K562 (cell line): ENCODE measurements at regions not wholly inside any gene's neighbourhood (a gene's known extent, or its start where the extent isn't known, plus 50 kb on each side); places are given as distances from the start of the nearest gene placed in this dataset.
A peak's percentile ranks its signal among the peaks of the same experiment; 100 is the strongest.

Experiments used
- ATAC-seq: fragments of 200-7000 bp; cut with Tn5 transposase; 3 replicates; pipeline ENCODE4 v1.9.1; 2020; ENCODE audit warnings: moderate library complexity
- BruUV-seq: library from RNA; stranded (reverse); fragments of 400-500 nt; replicated peaks from 2 replicates; lab custom pipeline; 2021; lab: Mats Ljungman, UMichigan
- CTCF ChIA-PET: fragments of 300-600 bp; formaldehyde crosslinking; extraction: SDS; loops from one replicate; lab custom pipeline; 2021; ENCODE audit warnings: low intra/inter-chr PET ratio; lab: Yijun Ruan, JAX
- POLR2A ChIA-PET: fragments of 300-600, 350-650 bp; sonication (Branson Sonifier 250); formaldehyde crosslinking; extraction: SDS; loops from one replicate; lab custom pipeline; 2021; ENCODE audit warnings: antibody characterized with exemption, inconsistent platforms; lab: Yijun Ruan, JAX
- DNase-seq, 4 experiments: peaks; one replicate each; pipeline versions ENCODE4 v3.0.0 to v3.0.0-alpha.2; 2011 to 2018; ENCODE audit warnings: low spot score in 3 of 4, mixed read lengths in 3 of 4; ENCODE audit errors: extremely low read depth in 1 of 4
- FAIRE-seq: peaks from 2 replicates; lab custom pipeline; 2011; peaks lifted over from hg19 to GRCh38; lab: Jason Lieb, UNC
- H2AFZ ChIP-seq: 2 replicates; pipeline ENCODE4 v1.6.0; 2011; ENCODE audit warnings: low read depth, low read length, control low read depth, inconsistent platforms
- H3K27ac ChIP-seq: fragments of 200-600 bp; 3 replicates; pipeline ENCODE4 v1.8.0; 2011; ENCODE audit warnings: low read depth, mild to moderate bottlenecking, control low read depth, inconsistent platforms, low read length, moderate library complexity, mixed read lengths; ENCODE audit errors: extremely low read depth
- H3K27me3 ChIP-seq, 2 experiments: fragments of 300-600 bp in 1 of 2; 2 replicates in 1 of 2; 3 replicates in 1 of 2; pipeline versions ENCODE4 v1.6.0 to v1.8.0; 2011; ENCODE audit warnings: inconsistent platforms in 2 of 2, low read length in 2 of 2, mild to moderate bottlenecking in 1 of 2, mixed read lengths in 1 of 2, moderate library complexity in 1 of 2; ENCODE audit not compliant: control insufficient read depth in 2 of 2, insufficient read depth in 2 of 2
- H3K36me3 ChIP-seq: fragments of 300-600 bp; 3 replicates; pipeline ENCODE4 v1.8.0; 2011; ENCODE audit warnings: mild to moderate bottlenecking, low read length, inconsistent platforms; ENCODE audit not compliant: control insufficient read depth, insufficient read depth
- H3K4me1 ChIP-seq, 2 experiments: fragments of 200-600 bp in 1 of 2; replicated peaks in 1 of 2; 2 replicates in 1 of 2; 3 replicates in 1 of 2; pipeline versions ENCODE4 v1.5.1 to v1.8.0; 2011; ENCODE audit warnings: inconsistent platforms in 2 of 2, low read length in 2 of 2, mild to moderate bottlenecking in 1 of 2, mixed read lengths in 1 of 2, moderate library complexity in 1 of 2; ENCODE audit not compliant: control insufficient read depth in 2 of 2, insufficient read depth in 2 of 2
- H3K4me2 ChIP-seq: 2 replicates; pipeline ENCODE4 v1.6.1; 2011; ENCODE audit warnings: low read length, control low read depth, inconsistent platforms, mixed read lengths; ENCODE audit not compliant: insufficient read depth
- H3K4me3 ChIP-seq: fragments of 200-600 bp; sonication (generic), shearing (Covaris generic); 2 replicates; pipeline ENCODE4 v1.5.1; 2016; ENCODE audit warnings: control low read depth, inconsistent platforms
- H3K79me2 ChIP-seq: fragments of 200-600 bp; 3 replicates; pipeline ENCODE4 v1.8.0; 2011; ENCODE audit warnings: low read length, inconsistent platforms; ENCODE audit not compliant: control insufficient read depth, insufficient read depth
- H3K9ac ChIP-seq, 2 experiments: 2 replicates each; pipeline versions ENCODE4 v1.6.0 to v1.6.1; 2011; ENCODE audit warnings: low read depth in 2 of 2, low read length in 2 of 2, control low read depth in 1 of 2, inconsistent platforms in 1 of 2, mild to moderate bottlenecking in 1 of 2, mixed read lengths in 1 of 2; ENCODE audit not compliant: insufficient read depth in 1 of 2
- H3K9me1 ChIP-seq: one replicate; pipeline ENCODE4 v1.6.0; 2011; ENCODE audit warnings: inconsistent platforms, mild to moderate bottlenecking, low read length, moderate library complexity; ENCODE audit not compliant: control insufficient read depth, insufficient read depth
- H3K9me3 ChIP-seq: replicated peaks from 2 replicates; pipeline ENCODE4 v1.5.1; 2011; ENCODE audit warnings: low read depth, low read length, inconsistent platforms; ENCODE audit not compliant: control insufficient read depth, insufficient read depth
- H4K20me1 ChIP-seq: replicated peaks from 2 replicates; pipeline ENCODE4 v1.6.1; 2011; ENCODE audit warnings: low read length, inconsistent platforms, mixed read lengths; ENCODE audit not compliant: control insufficient read depth, insufficient read depth
- ETV5 ChIP-seq: sonication (generic); formaldehyde crosslinking; IDR thresholded peaks from 2 replicates; pipeline ENCODE4 v1.4.0; 2020; ENCODE audit warnings: low read depth, mild to moderate bottlenecking, missing genetic modification reagents
- NCOA1 ChIP-seq: fragments of 450-650 bp; IDR thresholded peaks from 2 replicates; pipeline ENCODE4 v1.6.1; 2016; ENCODE audit warnings: low read depth
- NFYB ChIP-seq: IDR thresholded peaks from 2 replicates; pipeline ENCODE4 v1.6.1; 2011; ENCODE audit warnings: mild to moderate bottlenecking, moderate library complexity; ENCODE audit not compliant: insufficient read length; ENCODE audit errors: extremely low read depth
- RAD51 ChIP-seq: fragments of 450-650 bp; IDR thresholded peaks from 2 replicates; pipeline ENCODE4 v1.7.1; 2016; ENCODE audit warnings: low read depth, mild to moderate bottlenecking, borderline replicate concordance
- SAFB2 ChIP-seq: fragments of 200-400 bp; formaldehyde crosslinking; IDR thresholded peaks from 2 replicates; pipeline ENCODE4 v1.6.1; 2018; ENCODE audit warnings: borderline replicate concordance, low read length, low read depth, moderate library complexity; ENCODE audit not compliant: severe bottlenecking
- YY1 ChIP-seq, 3 experiments: IDR thresholded peaks; 2 replicates each; pipeline ENCODE4 v1.6.1; 2011; ENCODE audit warnings: low read length in 2 of 3, mild to moderate bottlenecking in 2 of 3, moderate library complexity in 2 of 3, borderline replicate concordance in 1 of 3, control low read depth in 1 of 3, low read depth in 1 of 3; ENCODE audit not compliant: insufficient read depth in 3 of 3, insufficient replicate concordance in 2 of 3, control insufficient read depth in 1 of 3, insufficient read length in 1 of 3; ENCODE audit errors: extremely low read depth in 1 of 3
- ZNF79 ChIP-seq: fragments of 250-450 bp; sonication (Bioruptor Pico); IDR thresholded peaks from 2 replicates; pipeline ENCODE4 v1.4.0; 2020; ENCODE audit warnings: low read depth, mild to moderate bottlenecking, moderate library complexity
- WGBS: fragments of 100-300 bp; shearing (Covaris generic); methylation state at CpG from one replicate; pipeline ENCODE4 v1.1.6; 2016; ENCODE audit warnings: low coverage, mixed read lengths; ENCODE audit not compliant: insufficient coverage; ENCODE audit errors: missing lambda C conversion rate; 5-methylcytosine and 5-hydroxymethylcytosine counted together
- in situ Hi-C: fragments of 300-500 bp; cut with MboI; formaldehyde crosslinking; loops from 4 replicates; pipeline ENCODE4 v1.15.0; 2018; ENCODE audit warnings: inconsistent platforms, mixed read lengths
- intact Hi-C: fragments of 100-400 bp; cut with micrococcal nuclease; formaldehyde crosslinking; loops from 2 replicates; pipeline ENCODE4 v1.14.2; 2022
- TF ChIP-seq, protein P1 (sequence below): sonication (generic); formaldehyde crosslinking; IDR thresholded peaks from 2 replicates; pipeline ENCODE4 v1.9.0; 2022; ENCODE audit warnings: mild to moderate bottlenecking, missing genetic modification reagents
- TF ChIP-seq, protein P2 (sequence below): sonication (generic); formaldehyde crosslinking; IDR thresholded peaks from 2 replicates; pipeline ENCODE4 v1.5.0; 2020; ENCODE audit warnings: missing genetic modification reagents
- TF ChIP-seq, protein P3 (sequence below): fragments of 200-800 bp; sonication (Bioruptor generic); IDR thresholded peaks from 2 replicates; pipeline ENCODE4 v1.6.1; 2017; ENCODE audit warnings: missing genetic modification characterization, missing compliant biosample characterization

DNA sequence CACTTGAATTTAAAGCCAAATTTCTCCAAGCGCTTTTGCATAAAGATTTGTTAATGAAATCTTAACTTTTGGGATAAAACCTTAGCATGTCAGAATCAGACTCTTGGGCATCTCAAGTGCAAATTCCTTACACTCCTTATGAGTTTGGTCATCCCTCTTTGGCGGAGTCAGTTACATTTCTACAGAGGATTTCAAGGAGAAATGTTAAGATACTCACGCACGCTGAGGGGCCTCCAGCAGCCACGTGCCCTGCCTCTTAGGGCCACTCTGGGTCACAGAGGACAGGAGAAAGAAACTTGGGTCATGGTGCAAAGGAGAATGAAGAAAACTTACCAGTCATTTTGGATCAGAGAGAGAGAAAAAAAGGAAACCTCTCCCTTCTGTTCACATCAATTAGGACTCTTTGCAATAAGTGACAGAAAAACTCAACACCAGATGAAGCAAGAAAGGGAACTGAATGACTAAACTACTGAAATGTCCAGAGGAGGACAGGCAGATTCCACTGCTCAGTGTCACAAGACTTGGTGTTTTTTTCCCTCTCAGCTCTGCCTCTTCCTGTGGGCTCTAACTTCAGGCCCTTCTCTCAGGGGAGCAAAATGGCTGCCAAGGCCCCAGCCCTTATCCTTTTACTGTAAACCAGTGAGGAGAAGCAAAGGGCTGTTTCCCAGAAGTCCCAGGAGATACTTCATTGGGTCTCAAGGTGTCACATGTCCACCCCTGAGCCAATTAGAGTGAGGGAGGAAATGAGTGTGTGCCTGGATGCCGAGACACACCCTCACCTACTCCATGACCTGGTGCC, 63.3 kb upstream of the NFIL3 start:
- WGBS = 8% methylated on average over 6 of the region's 6 CpGs
- TF ChIP-seq SAFB2 (no peak), NCOA1 (no peak), ZNF79 (CRISPR knock-in tag) (no peak), ETV5 (no peak), NFYB (peak; percentile 20), YY1 (IDR thresholded peaks at IDR 0.05; ENCODE audit: borderline replicate concordance in 1 of 3, control insufficient read depth in 1 of 3, extremely low read depth in 1 of 3, insufficient read depth in 3 of 3, insufficient read length in 1 of 3, insufficient replicate concordance in 2 of 3, low read depth in 1 of 3, low read length in 2 of 3) (peak in 1 of 3 experiments; percentile 57), RAD51 (peak; percentile 52)
- TF ChIP-seq, protein P1, sequence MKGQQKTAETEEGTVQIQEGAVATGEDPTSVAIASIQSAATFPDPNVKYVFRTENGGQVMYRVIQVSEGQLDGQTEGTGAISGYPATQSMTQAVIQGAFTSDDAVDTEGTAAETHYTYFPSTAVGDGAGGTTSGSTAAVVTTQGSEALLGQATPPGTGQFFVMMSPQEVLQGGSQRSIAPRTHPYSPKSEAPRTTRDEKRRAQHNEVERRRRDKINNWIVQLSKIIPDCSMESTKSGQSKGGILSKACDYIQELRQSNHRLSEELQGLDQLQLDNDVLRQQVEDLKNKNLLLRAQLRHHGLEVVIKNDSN (CRISPR knock-in tag) = peak; percentile 56
- TF ChIP-seq, protein P2, sequence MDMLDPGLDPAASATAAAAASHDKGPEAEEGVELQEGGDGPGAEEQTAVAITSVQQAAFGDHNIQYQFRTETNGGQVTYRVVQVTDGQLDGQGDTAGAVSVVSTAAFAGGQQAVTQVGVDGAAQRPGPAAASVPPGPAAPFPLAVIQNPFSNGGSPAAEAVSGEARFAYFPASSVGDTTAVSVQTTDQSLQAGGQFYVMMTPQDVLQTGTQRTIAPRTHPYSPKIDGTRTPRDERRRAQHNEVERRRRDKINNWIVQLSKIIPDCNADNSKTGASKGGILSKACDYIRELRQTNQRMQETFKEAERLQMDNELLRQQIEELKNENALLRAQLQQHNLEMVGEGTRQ (CRISPR knock-in tag) = peak; percentile 76
- TF ChIP-seq, protein P3, sequence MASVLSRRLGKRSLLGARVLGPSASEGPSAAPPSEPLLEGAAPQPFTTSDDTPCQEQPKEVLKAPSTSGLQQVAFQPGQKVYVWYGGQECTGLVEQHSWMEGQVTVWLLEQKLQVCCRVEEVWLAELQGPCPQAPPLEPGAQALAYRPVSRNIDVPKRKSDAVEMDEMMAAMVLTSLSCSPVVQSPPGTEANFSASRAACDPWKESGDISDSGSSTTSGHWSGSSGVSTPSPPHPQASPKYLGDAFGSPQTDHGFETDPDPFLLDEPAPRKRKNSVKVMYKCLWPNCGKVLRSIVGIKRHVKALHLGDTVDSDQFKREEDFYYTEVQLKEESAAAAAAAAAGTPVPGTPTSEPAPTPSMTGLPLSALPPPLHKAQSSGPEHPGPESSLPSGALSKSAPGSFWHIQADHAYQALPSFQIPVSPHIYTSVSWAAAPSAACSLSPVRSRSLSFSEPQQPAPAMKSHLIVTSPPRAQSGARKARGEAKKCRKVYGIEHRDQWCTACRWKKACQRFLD = no peak
- intact Hi-C loops = no loop called here
- no peak overlapping the region; the same call in 1 of the 2 replicates for H3K4me2 ChIP-seq
- H3K27me3 ChIP-seq = peaks cover 6 to 49% of the 10 kb centered on the region in 2 experiments; a peak in 3 of 5 replicates
- no peaks in the 10 kb centered on the region for H3K9me3 ChIP-seq
- H2AFZ ChIP-seq = 0 out of 2 replicates have a peak overlapping the region, but pooled peaks have one; percentile 32
- DNase-seq = peak in 2 of 4 experiments; percentile 5 to 14
- FAIRE-seq = no peak
- H3K4me3 ChIP-seq = no peak overlapping the region
- no peak overlapping the region for H3K27ac ChIP-seq
- H3K36me3 ChIP-seq = no peaks in the 10 kb centered on the region
- no peaks in the 10 kb centered on the region for H3K79me2 ChIP-seq
- H3K9me1 ChIP-seq = no peaks in the 10 kb centered on the region
- peak; percentile 67 for ATAC-seq
- CTCF ChIA-PET = no interaction called here
- POLR2A ChIA-PET = no interaction called here
- no peaks in the 10 kb centered on the region for H3K4me1 ChIP-seq
- BruUV-seq = no TSS peak
- H4K20me1 ChIP-seq = no peaks in the 10 kb centered on the region
- in situ Hi-C loops = no loop called here
- no peak overlapping the region for H3K9ac ChIP-seq
